Body of pancreas (tissue), 4 donors: ENCODE measurements at regions not wholly inside any gene's neighbourhood (a gene's known extent, or its start where the extent isn't known, plus 50 kb on each side); places are given as distances from the start of the nearest gene placed in this dataset.

Experiments
- POLR2A ChIP-seq, 3 donors: fragments of 450-650 bp; IDR thresholded peaks; one replicate each; pipeline ENCODE4 v1.6.1; 2016; ENCODE audit warnings: antibody characterized with exemption in 3 of 3, mild to moderate bottlenecking in 2 of 3
- TF ChIP-seq, protein P1 (sequence below), 7 experiments: fragments of 450-650 bp in 4 of 7; fragments of 200-600 bp in 3 of 7; sonication (generic) in 3 of 7; IDR thresholded peaks; one replicate each; pipeline ENCODE4 v1.5.1; 2016 to 2019; ENCODE audit warnings: antibody characterized with exemption in 7 of 7

DNA sequence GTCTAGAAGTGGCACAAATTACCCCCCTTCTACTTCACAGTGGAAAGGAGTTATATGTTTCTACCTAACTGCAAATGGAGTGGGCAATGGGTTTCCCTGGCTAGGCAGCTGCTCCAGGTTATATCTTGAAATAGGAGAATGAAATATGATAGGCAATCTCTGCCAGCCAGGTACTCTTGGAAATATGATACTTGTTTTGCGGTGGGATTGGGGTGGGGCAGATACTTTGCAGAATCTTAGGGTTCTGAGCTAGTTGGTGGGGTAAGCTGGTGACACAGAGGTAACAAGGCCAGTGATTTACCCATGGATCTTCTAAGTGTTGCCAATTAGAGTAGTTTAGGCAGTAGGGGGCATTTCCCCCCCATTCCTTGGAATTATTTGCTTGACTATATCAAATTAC, 140.1 kb downstream of the ATP23 start:
- TF ChIP-seq, protein P1, sequence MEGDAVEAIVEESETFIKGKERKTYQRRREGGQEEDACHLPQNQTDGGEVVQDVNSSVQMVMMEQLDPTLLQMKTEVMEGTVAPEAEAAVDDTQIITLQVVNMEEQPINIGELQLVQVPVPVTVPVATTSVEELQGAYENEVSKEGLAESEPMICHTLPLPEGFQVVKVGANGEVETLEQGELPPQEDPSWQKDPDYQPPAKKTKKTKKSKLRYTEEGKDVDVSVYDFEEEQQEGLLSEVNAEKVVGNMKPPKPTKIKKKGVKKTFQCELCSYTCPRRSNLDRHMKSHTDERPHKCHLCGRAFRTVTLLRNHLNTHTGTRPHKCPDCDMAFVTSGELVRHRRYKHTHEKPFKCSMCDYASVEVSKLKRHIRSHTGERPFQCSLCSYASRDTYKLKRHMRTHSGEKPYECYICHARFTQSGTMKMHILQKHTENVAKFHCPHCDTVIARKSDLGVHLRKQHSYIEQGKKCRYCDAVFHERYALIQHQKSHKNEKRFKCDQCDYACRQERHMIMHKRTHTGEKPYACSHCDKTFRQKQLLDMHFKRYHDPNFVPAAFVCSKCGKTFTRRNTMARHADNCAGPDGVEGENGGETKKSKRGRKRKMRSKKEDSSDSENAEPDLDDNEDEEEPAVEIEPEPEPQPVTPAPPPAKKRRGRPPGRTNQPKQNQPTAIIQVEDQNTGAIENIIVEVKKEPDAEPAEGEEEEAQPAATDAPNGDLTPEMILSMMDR (IDR thresholded peaks at IDR 0.05), result no peak
- TF ChIP-seq POLR2A (IDR thresholded peaks at IDR 0.05), result no peak
